Lung (tissue), 11 donors: ENCODE measurements at regions not wholly inside any gene's neighbourhood (a gene's known extent, or its start where the extent isn't known, plus 50 kb on each side); places are given as distances from the start of the nearest gene placed in this dataset.

Experiments
- ATAC-seq: fragments of 200-7000 bp; cut with Tn5 transposase; one replicate; pipeline ENCODE4 v1.9.1; 2020; ENCODE audit warnings: moderate number of reproducible peaks; ENCODE audit not compliant: insufficient read depth, low FRiP score
- DNase-seq, 3 donors: peaks; one replicate each; pipeline ENCODE4 v3.0.0-alpha.2; 2013 to 2017
- H3K27ac ChIP-seq, 2 donors: one replicate each; pipeline ENCODE4 v1.5.1; 2013; ENCODE audit warnings: mild to moderate bottlenecking in 2 of 2, moderate library complexity in 2 of 2, control low read depth in 1 of 2, inconsistent platforms in 1 of 2, low read depth in 1 of 2, low read length in 1 of 2
- H3K27me3 ChIP-seq, 3 donors: one replicate each; pipeline ENCODE4 v1.5.1; 2013; ENCODE audit warnings: low read length in 2 of 3; ENCODE audit not compliant: control insufficient read depth in 3 of 3, insufficient read depth in 3 of 3
- H3K36me3 ChIP-seq, 4 donors: one replicate each; pipeline ENCODE4 v1.5.1; 2013; ENCODE audit warnings: low read length in 4 of 4, mild to moderate bottlenecking in 1 of 4, moderate library complexity in 1 of 4; ENCODE audit not compliant: control insufficient read depth in 4 of 4, insufficient read depth in 4 of 4
- H3K4me1 ChIP-seq, 5 donors: one replicate each; pipeline ENCODE4 v1.5.1; 2013; ENCODE audit warnings: low read length in 5 of 5, mild to moderate bottlenecking in 2 of 5, moderate library complexity in 1 of 5; ENCODE audit not compliant: control insufficient read depth in 5 of 5, insufficient read depth in 5 of 5
- H3K4me3 ChIP-seq: one replicate; pipeline ENCODE4 v1.5.1; 2013; ENCODE audit warnings: mild to moderate bottlenecking, control low read depth, moderate library complexity
- H3K9ac ChIP-seq, 2 donors: one replicate each; pipeline ENCODE4 v1.5.1; 2013; ENCODE audit warnings: low read length in 2 of 2, control low read depth in 1 of 2; ENCODE audit not compliant: insufficient read depth in 1 of 2
- H3K9me3 ChIP-seq, 4 donors: one replicate each; pipeline ENCODE4 v1.5.1; 2013; ENCODE audit warnings: low read length in 3 of 4, mild to moderate bottlenecking in 1 of 4, moderate library complexity in 1 of 4; ENCODE audit not compliant: control insufficient read depth in 4 of 4, insufficient read depth in 3 of 4
- CTCF ChIP-seq: IDR thresholded peaks from 2 replicates; pipeline ENCODE4 v1.5.1; 2012; ENCODE audit warnings: mild to moderate bottlenecking; ENCODE audit errors: control extremely low read depth, extremely low read depth
- WGBS, 2 donors: extraction: QIAGEN DNeasy Blood & Tissue Kit; methylation state at CpG; one replicate each; pipeline ENCODE4 v1.1.7; 2013; 5-methylcytosine and 5-hydroxymethylcytosine counted together
- donor health status: control.
- donor health status: control.
- donor health status: Bipolar disorder and iron deficiency.
- donor health status: healthy.
- donor health status: DM: yes; HTN: yes; CAD: no.

- Histone ChIP-seq H3K27ac (peak overlapping the region in 1 of 2 donors; percentile 9), H3K9ac (no peak overlapping the region), H3K4me1 (peaks cover 0 to 3% (median 0%) of the 10 kb centered on the region in 5 donors), H3K36me3 (no peaks in the 10 kb centered on the region), H3K4me3 (no peak overlapping the region), H3K9me3 (peaks cover 0 to 12% (median 5%) of the 10 kb centered on the region in 4 donors), H3K27me3 (no peaks in the 10 kb centered on the region)
- no peak for DNase-seq
- 56 to 74% methylated on average over 2 of the region's 2 CpGs for WGBS, 2 donors
- no peak for ATAC-seq
- TF ChIP-seq CTCF, result no peak
These were observed 690.7 kb downstream of the ADGRL2 start for GRCh38 chr1:82491301-82492048.

- no peak for TF ChIP-seq CTCF
These were observed 687.0 kb downstream of the ADGRL2 start for GRCh38 chr1:82487778-82488177.

GRCh38 chr1:82486969-82487368, 686.2 kb downstream of the ADGRL2 start:
- Histone ChIP-seq H3K27me3 (no peaks in the 10 kb centered on the region), H3K9me3 (no peaks in the 10 kb centered on the region), H3K9ac (no peak overlapping the region), H3K4me1 (peaks cover 0 to 20% (median 4%) of the 10 kb centered on the region in 5 donors), H3K4me3 (no peak overlapping the region), H3K27ac (no peak overlapping the region), H3K36me3 (no peaks in the 10 kb centered on the region)
- DNase-seq, result no peak
- TF ChIP-seq CTCF, result no peak
- ATAC-seq, result no peak

More at GRCh38 chr1:82487778-82488177, 687.0 kb downstream of the ADGRL2 start:
- no peaks in the 10 kb centered on the region for H3K27me3 ChIP-seq
- H3K4me3 ChIP-seq, result no peak overlapping the region
- WGBS, 2 donors, result 92 to 94% methylated on average over 3 of the region's 3 CpGs
- H3K9me3 ChIP-seq, result no peaks in the 10 kb centered on the region
- ATAC-seq (no peak), DNase-seq (no peak)
- no peaks in the 10 kb centered on the region for H3K36me3 ChIP-seq
- H3K4me1 ChIP-seq, result peaks cover 0 to 20% (median 4%) of the 10 kb centered on the region in 5 donors
- H3K27ac ChIP-seq, result no peak overlapping the region
- no peak overlapping the region for H3K9ac ChIP-seq
